PC-9 (cell line): ENCODE measurements at regions not wholly inside any gene's neighbourhood (a gene's known extent, or its start where the extent isn't known, plus 50 kb on each side); places are given as distances from the start of the nearest gene placed in this dataset.
A peak's percentile ranks its signal among the peaks of the same experiment; 100 is the strongest.

Source experiments
- BruUV-seq: library from RNA; stranded (reverse); fragments of 400-500 nt; replicated peaks from 2 replicates; lab custom pipeline; 2021; lab: Mats Ljungman, UMichigan
- CTCF ChIA-PET: fragments of 300-600 bp; sonication (Branson Sonifier 250); formaldehyde crosslinking; loops from one replicate; lab custom pipeline; 2022; ENCODE audit warnings: antibody characterized with exemption; lab: Charles Lee
- POLR2A ChIA-PET: fragments of 300-600 bp; sonication (Branson Sonifier 250); formaldehyde crosslinking; loops from one replicate; lab custom pipeline; 2022; ENCODE audit warnings: antibody characterized with exemption; ENCODE audit not compliant: unreplicated experiment; lab: Charles Lee
- DNase-seq, 2 experiments: peaks; one replicate each; pipeline versions ENCODE4 v3.0.0 to v3.0.0-alpha.2; 2015 to 2022; ENCODE audit warnings: mixed read lengths in 1 of 2
- H2AFZ ChIP-seq: fragments of 200-600 bp; sonication (generic); 2 replicates; pipeline ENCODE4 v1.8.1; 2017; ENCODE audit warnings: antibody characterized with exemption
- H3F3A ChIP-seq: fragments of 200-600 bp; sonication (generic); 2 replicates; pipeline ENCODE4 v1.8.1; 2017; ENCODE audit warnings: antibody characterized with exemption, mild to moderate bottlenecking, low read depth; ENCODE audit not compliant: insufficient read depth
- H3K27ac ChIP-seq: fragments of 200-600 bp; sonication (generic); 2 replicates; pipeline ENCODE4 v1.6.1; 2016; ENCODE audit warnings: mixed run types
- H3K27me3 ChIP-seq: fragments of 200-600 bp; sonication (generic); 2 replicates; pipeline ENCODE4 v1.6.1; 2016; ENCODE audit warnings: low read depth, mixed run types; ENCODE audit not compliant: insufficient read depth
- H3K36me3 ChIP-seq: fragments of 200-600 bp; sonication (generic); 2 replicates; pipeline ENCODE4 v1.6.1; 2016; ENCODE audit warnings: low read depth, mixed run types
- H3K4me1 ChIP-seq: fragments of 200-600 bp; sonication (generic); replicated peaks from 2 replicates; pipeline ENCODE4 v1.6.1; 2016; ENCODE audit warnings: mixed run types; ENCODE audit not compliant: insufficient read depth
- H3K4me2 ChIP-seq: fragments of 200-600 bp; sonication (generic); 2 replicates; pipeline ENCODE4 v1.6.1; 2017; ENCODE audit warnings: mixed run types
- H3K4me3 ChIP-seq: fragments of 200-600 bp; sonication (generic); 2 replicates; pipeline ENCODE4 v1.6.1; 2016; ENCODE audit warnings: mixed run types
- H3K79me2 ChIP-seq: fragments of 200-600 bp; sonication (generic); 2 replicates; pipeline ENCODE4 v1.6.1; 2017; ENCODE audit warnings: low read depth, mixed run types
- H3K9me2 ChIP-seq: fragments of 200-600 bp; sonication (generic); 2 replicates; pipeline ENCODE4 v1.8.1; 2017; ENCODE audit warnings: mild to moderate bottlenecking; ENCODE audit not compliant: insufficient read depth
- H3K9me3 ChIP-seq: fragments of 200-600 bp; sonication (generic); 2 replicates; pipeline ENCODE4 v1.8.1; 2016; ENCODE audit warnings: low read depth; ENCODE audit not compliant: insufficient read depth
- H4K20me1 ChIP-seq: fragments of 200-600 bp; sonication (generic); 2 replicates; pipeline ENCODE4 v1.8.1; 2017; ENCODE audit not compliant: insufficient read depth
- EZH2 ChIP-seq: fragments of 200-600 bp; sonication (generic); IDR thresholded peaks from 2 replicates; pipeline ENCODE4 v1.8.0; 2017; ENCODE audit warnings: antibody characterized with exemption, low read depth
- intact Hi-C: fragments of 100-400 bp; cut with micrococcal nuclease; formaldehyde crosslinking; loops from one replicate; pipeline ENCODE4 v1.10.0; 2022; ENCODE audit not compliant: unreplicated experiment
- TF ChIP-seq, protein P1 (sequence below): fragments of 200-600 bp; sonication (generic); conservative IDR thresholded peaks from 2 replicates; pipeline ENCODE4 v1.6.1; 2017; ENCODE audit warnings: mixed run types, antibody characterized with exemption, mild to moderate bottlenecking, moderate library complexity

DNA sequence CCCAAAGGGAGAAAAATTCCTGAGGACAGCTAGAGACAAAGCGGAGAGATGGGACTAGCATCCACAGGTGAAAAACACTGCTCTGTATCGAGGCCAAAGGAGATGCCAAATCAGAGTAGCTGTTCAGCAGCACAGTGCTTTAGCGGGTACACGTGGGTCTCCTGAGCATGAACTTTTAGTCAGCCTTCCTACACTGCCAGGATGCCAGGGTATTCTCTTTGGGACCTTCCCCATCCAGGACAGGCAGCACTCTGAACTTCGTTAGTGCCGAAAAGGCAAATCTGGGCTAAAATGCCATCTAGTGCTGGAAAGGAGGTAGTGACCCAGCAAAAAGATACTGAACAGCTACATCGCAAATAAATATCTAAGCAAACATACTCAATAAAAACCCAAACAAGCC, 64.9 kb downstream of the C6orf58 start:
- DNase-seq: peak in 1 of 2 experiments; percentile 3
- no peaks in the 10 kb centered on the region for H3K36me3 ChIP-seq
- H3K9me3 ChIP-seq: peaks cover 4% of the 10 kb centered on the region; the same call in 1 of the 2 replicates
- no TSS peak for BruUV-seq
- no peak overlapping the region for H3K27ac ChIP-seq
- H3K4me1 ChIP-seq: no peaks in the 10 kb centered on the region
- ChIA-PET POLR2A (no interaction called here), CTCF (no interaction called here)
- no peaks in the 10 kb centered on the region for H3K79me2 ChIP-seq
- H4K20me1 ChIP-seq: no peaks in the 10 kb centered on the region
- H2AFZ ChIP-seq: peak overlapping the region; percentile 52
- H3K4me3 ChIP-seq: no peak overlapping the region
- intact Hi-C loops: loop anchor here (5.0 to 10.0 kb wide), 2 partner anchors 90 to 177 kb away; no protein-coding TSS in a partner anchor
- TF ChIP-seq, protein P1, sequence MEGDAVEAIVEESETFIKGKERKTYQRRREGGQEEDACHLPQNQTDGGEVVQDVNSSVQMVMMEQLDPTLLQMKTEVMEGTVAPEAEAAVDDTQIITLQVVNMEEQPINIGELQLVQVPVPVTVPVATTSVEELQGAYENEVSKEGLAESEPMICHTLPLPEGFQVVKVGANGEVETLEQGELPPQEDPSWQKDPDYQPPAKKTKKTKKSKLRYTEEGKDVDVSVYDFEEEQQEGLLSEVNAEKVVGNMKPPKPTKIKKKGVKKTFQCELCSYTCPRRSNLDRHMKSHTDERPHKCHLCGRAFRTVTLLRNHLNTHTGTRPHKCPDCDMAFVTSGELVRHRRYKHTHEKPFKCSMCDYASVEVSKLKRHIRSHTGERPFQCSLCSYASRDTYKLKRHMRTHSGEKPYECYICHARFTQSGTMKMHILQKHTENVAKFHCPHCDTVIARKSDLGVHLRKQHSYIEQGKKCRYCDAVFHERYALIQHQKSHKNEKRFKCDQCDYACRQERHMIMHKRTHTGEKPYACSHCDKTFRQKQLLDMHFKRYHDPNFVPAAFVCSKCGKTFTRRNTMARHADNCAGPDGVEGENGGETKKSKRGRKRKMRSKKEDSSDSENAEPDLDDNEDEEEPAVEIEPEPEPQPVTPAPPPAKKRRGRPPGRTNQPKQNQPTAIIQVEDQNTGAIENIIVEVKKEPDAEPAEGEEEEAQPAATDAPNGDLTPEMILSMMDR: peak; percentile 85
- TF ChIP-seq EZH2: no peak
- H3K4me2 ChIP-seq: peak overlapping the region; percentile 40
- no peaks in the 10 kb centered on the region for H3K9me2 ChIP-seq
- H3K27me3 ChIP-seq: no peaks in the 10 kb centered on the region
- H3F3A ChIP-seq: no peaks in the 10 kb centered on the region
